GM18867 (cell line): ENCODE measurements at regions not wholly inside any gene's neighbourhood (a gene's known extent, or its start where the extent isn't known, plus 50 kb on each side); places are given as distances from the start of the nearest gene placed in this dataset.

Experiments used
- ATAC-seq: cut with Tn5 transposase; IDR thresholded peaks from one replicate; pipeline ENCODE4 v1.9.1; 2021; ENCODE audit warnings: mild to moderate bottlenecking, moderate library complexity; ENCODE audit not compliant: unreplicated experiment

- no peak for ATAC-seq
Measured at GRCh38 chr3:146928421-146929059, 323.4 kb upstream of the PLSCR5 start.

GRCh38 chr3:146921693-146922092 is 316.5 kb upstream of the PLSCR5 start:
- no peak for ATAC-seq

GRCh38 chr3:146914409-146914808 is 309.3 kb upstream of the PLSCR5 start:
- no peak for ATAC-seq

GRCh38 chr3:146912241-146913015 is 307.3 kb upstream of the PLSCR5 start:
- no peak for ATAC-seq

GRCh38 chr3:146903927-146904326 is 298.8 kb upstream of the PLSCR5 start:
- ATAC-seq: no peak

GRCh38 chr3:146899171-146899570 is 294.0 kb upstream of the PLSCR5 start:
- no peak for ATAC-seq

GRCh38 chr3:146896711-146897110 is 291.6 kb upstream of the PLSCR5 start:
- no peak for ATAC-seq

- ATAC-seq: no peak
Measured at GRCh38 chr3:146895026-146895749, 290.0 kb upstream of the PLSCR5 start.

- no peak for ATAC-seq
Measured at GRCh38 chr3:146894406-146894805, 289.3 kb upstream of the PLSCR5 start.

GRCh38 chr3:146892041-146892440 is 286.9 kb upstream of the PLSCR5 start:
- ATAC-seq: no peak

GRCh38 chr3:146889626-146890025 is 284.5 kb upstream of the PLSCR5 start:
- ATAC-seq: no peak

GRCh38 chr3:146888176-146888575 is 283.0 kb upstream of the PLSCR5 start:
- ATAC-seq: no peak

- ATAC-seq: no peak
Measured at GRCh38 chr3:146884721-146885120, 279.6 kb upstream of the PLSCR5 start.

GRCh38 chr3:146884296-146884695 is 279.1 kb upstream of the PLSCR5 start:
- no peak for ATAC-seq

GRCh38 chr3:146883288-146883687 is 278.1 kb upstream of the PLSCR5 start:
- ATAC-seq: no peak

- no peak for ATAC-seq
Measured at GRCh38 chr3:146881966-146882760, 277.0 kb upstream of the PLSCR5 start.

GRCh38 chr3:146881356-146881755 is 276.2 kb upstream of the PLSCR5 start:
- no peak for ATAC-seq

- no peak for ATAC-seq
Measured at GRCh38 chr3:146873748-146874147, 268.6 kb upstream of the PLSCR5 start.

- ATAC-seq: no peak
Measured at GRCh38 chr3:146865175-146865755, 260.1 kb upstream of the PLSCR5 start.

GRCh38 chr3:146861262-146861661 is 256.1 kb upstream of the PLSCR5 start:
- no peak for ATAC-seq

- ATAC-seq: no peak
Measured at GRCh38 chr3:146854523-146854922, 249.4 kb upstream of the PLSCR5 start.
